ENCODE measurements at regions not wholly inside any gene's neighbourhood (a gene's known extent, or its start where the extent isn't known, plus 50 kb on each side); places are given as distances from the start of the nearest gene placed in this dataset.

DNA sequence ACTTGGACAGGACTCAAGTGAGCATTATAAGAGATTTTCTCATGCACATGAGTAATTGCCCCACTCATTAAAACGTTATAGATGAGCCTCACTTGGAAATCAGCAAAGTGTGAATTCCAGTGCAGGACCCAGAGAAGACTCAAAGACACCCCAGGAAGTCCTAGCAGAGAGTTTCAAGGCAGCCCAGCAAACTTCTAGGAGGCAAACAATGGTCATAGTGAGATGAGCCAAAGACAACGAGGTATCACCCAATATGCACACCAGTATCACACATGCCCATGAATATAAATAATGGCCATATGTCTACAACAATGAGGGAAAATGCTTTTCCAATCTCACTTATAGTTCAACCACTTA is 245.9 kb downstream of the ACTL7B start:
- Histone ChIP-seq H3K27ac (ENCODE audit: low read depth in 1 of 2, low read length in 2 of 2) (no peak overlapping the region), H3K9me3 (ENCODE audit: control insufficient read depth in 4 of 4, low read length in 3 of 4) (no peaks in the 10 kb centered on the region), H3K9ac (ENCODE audit: low read depth in 1 of 2, low read length in 2 of 2) (no peak overlapping the region), H3K36me3 (ENCODE audit: control insufficient read depth in 4 of 4, insufficient read depth in 3 of 4, low read depth in 1 of 4, low read length in 3 of 4) (no peaks in the 10 kb centered on the region), H3K4me3 (ENCODE audit: low read depth in 1 of 3, low read length in 3 of 3) (no peak overlapping the region), H3K27me3 (ENCODE audit: control insufficient read depth in 4 of 4, insufficient read depth in 4 of 4, low read length in 3 of 4) (peaks cover 0 to 4% (median 2%) of the 10 kb centered on the region in 4 donors), H3K4me1 (ENCODE audit: control insufficient read depth in 4 of 4, insufficient read depth in 4 of 4, low read length in 3 of 4) (no peaks in the 10 kb centered on the region)
- TF ChIP-seq FOXA2 (IDR thresholded peaks at IDR 0.05) (no peak), HNF4A (conservative IDR thresholded peaks at IDR 0.05) (no peak), HNF4G (IDR thresholded peaks at IDR 0.05) (no peak), FOXA1 (IDR thresholded peaks at IDR 0.05) (no peak), TAF1 (conservative IDR thresholded peaks at IDR 0.05) (no peak), EGR1 (IDR thresholded peaks at IDR 0.05; ENCODE audit: low read depth in 2 of 2) (no peak), YY1 (IDR thresholded peaks at IDR 0.05) (no peak), GABPA (IDR thresholded peaks at IDR 0.05 in 1 of 2, conservative IDR thresholded peaks at IDR 0.05 in 1 of 2) (no peak), NR2F2 (IDR thresholded peaks at IDR 0.05) (no peak)
- TF ChIP-seq, protein P1, sequence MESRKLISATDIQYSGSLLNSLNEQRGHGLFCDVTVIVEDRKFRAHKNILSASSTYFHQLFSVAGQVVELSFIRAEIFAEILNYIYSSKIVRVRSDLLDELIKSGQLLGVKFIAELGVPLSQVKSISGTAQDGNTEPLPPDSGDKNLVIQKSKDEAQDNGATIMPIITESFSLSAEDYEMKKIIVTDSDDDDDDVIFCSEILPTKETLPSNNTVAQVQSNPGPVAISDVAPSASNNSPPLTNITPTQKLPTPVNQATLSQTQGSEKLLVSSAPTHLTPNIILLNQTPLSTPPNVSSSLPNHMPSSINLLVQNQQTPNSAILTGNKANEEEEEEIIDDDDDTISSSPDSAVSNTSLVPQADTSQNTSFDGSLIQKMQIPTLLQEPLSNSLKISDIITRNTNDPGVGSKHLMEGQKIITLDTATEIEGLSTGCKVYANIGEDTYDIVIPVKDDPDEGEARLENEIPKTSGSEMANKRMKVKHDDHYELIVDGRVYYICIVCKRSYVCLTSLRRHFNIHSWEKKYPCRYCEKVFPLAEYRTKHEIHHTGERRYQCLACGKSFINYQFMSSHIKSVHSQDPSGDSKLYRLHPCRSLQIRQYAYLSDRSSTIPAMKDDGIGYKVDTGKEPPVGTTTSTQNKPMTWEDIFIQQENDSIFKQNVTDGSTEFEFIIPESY (IDR thresholded peaks at IDR 0.05), result no peak
- TF ChIP-seq, protein P2, sequence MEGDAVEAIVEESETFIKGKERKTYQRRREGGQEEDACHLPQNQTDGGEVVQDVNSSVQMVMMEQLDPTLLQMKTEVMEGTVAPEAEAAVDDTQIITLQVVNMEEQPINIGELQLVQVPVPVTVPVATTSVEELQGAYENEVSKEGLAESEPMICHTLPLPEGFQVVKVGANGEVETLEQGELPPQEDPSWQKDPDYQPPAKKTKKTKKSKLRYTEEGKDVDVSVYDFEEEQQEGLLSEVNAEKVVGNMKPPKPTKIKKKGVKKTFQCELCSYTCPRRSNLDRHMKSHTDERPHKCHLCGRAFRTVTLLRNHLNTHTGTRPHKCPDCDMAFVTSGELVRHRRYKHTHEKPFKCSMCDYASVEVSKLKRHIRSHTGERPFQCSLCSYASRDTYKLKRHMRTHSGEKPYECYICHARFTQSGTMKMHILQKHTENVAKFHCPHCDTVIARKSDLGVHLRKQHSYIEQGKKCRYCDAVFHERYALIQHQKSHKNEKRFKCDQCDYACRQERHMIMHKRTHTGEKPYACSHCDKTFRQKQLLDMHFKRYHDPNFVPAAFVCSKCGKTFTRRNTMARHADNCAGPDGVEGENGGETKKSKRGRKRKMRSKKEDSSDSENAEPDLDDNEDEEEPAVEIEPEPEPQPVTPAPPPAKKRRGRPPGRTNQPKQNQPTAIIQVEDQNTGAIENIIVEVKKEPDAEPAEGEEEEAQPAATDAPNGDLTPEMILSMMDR (IDR thresholded peaks at IDR 0.05; ENCODE audit: low read depth, low read length, missing input control), result no peak
- TF ChIP-seq, protein P3, sequence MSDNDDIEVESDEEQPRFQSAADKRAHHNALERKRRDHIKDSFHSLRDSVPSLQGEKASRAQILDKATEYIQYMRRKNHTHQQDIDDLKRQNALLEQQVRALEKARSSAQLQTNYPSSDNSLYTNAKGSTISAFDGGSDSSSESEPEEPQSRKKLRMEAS (IDR thresholded peaks at IDR 0.05), result no peak
- TF ChIP-seq, protein P4, sequence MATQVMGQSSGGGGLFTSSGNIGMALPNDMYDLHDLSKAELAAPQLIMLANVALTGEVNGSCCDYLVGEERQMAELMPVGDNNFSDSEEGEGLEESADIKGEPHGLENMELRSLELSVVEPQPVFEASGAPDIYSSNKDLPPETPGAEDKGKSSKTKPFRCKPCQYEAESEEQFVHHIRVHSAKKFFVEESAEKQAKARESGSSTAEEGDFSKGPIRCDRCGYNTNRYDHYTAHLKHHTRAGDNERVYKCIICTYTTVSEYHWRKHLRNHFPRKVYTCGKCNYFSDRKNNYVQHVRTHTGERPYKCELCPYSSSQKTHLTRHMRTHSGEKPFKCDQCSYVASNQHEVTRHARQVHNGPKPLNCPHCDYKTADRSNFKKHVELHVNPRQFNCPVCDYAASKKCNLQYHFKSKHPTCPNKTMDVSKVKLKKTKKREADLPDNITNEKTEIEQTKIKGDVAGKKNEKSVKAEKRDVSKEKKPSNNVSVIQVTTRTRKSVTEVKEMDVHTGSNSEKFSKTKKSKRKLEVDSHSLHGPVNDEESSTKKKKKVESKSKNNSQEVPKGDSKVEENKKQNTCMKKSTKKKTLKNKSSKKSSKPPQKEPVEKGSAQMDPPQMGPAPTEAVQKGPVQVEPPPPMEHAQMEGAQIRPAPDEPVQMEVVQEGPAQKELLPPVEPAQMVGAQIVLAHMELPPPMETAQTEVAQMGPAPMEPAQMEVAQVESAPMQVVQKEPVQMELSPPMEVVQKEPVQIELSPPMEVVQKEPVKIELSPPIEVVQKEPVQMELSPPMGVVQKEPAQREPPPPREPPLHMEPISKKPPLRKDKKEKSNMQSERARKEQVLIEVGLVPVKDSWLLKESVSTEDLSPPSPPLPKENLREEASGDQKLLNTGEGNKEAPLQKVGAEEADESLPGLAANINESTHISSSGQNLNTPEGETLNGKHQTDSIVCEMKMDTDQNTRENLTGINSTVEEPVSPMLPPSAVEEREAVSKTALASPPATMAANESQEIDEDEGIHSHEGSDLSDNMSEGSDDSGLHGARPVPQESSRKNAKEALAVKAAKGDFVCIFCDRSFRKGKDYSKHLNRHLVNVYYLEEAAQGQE (IDR thresholded peaks at IDR 0.05), result no peak
- no peak for DNase-seq (ENCODE audit: low spot score)
- WGBS, result 42% methylated on average over 2 of the region's 2 CpGs

DNA sequence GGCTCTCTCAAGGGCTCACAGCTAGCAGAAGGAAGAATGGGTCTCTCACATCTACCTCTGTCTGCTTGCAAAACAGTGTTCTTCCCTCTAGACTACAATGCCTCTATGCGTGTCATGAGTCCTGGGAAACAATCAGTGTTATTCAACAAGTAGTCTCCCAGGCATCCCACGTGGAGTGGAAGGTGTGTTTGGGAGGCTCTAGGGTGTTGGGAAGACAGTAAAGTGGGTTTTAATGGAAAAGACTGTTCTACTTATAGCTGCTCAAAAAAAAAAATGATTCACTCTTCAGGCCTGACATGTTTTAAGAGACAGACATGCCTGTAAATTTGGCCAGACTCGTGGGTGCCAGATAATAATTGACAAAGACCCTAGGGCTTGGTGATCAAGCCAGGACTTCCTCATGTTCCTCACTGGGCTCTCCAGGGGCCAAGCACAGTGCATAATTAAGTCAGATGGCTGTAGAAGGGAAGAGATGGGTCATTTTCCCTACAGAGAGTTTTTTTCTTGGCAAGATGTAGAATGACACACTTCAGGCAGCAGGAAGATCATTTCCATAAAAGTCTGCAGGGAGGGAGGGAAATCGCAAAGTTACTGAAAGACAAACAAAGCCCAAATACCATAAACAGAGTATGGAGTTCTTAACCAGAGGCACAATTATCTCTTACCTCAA is 246.4 kb downstream of the ACTL7B start:
- no peaks in the 10 kb centered on the region for H3K36me3 ChIP-seq (ENCODE audit: control insufficient read depth in 4 of 4, insufficient read depth in 3 of 4, low read depth in 1 of 4, low read length in 3 of 4)
- H3K27ac ChIP-seq (ENCODE audit: low read depth in 1 of 2, low read length in 2 of 2), result no peak overlapping the region
- 60% methylated on average over 4 of the region's 4 CpGs for WGBS
- no peaks in the 10 kb centered on the region for H3K4me1 ChIP-seq (ENCODE audit: control insufficient read depth in 4 of 4, insufficient read depth in 4 of 4, low read length in 3 of 4)
- no peak overlapping the region for H3K9ac ChIP-seq (ENCODE audit: low read depth in 1 of 2, low read length in 2 of 2)
- peaks cover 0 to 4% (median 2%) of the 10 kb centered on the region in 4 donors for H3K27me3 ChIP-seq (ENCODE audit: control insufficient read depth in 4 of 4, insufficient read depth in 4 of 4, low read length in 3 of 4)
- TF ChIP-seq YY1 (IDR thresholded peaks at IDR 0.05), result no peak
- TF ChIP-seq TAF1 (conservative IDR thresholded peaks at IDR 0.05), result no peak
- TF ChIP-seq, protein P2 (IDR thresholded peaks at IDR 0.05; ENCODE audit: low read depth, low read length, missing input control), result no peak
- no peak for TF ChIP-seq HNF4G (IDR thresholded peaks at IDR 0.05)
- TF ChIP-seq, protein P3 (IDR thresholded peaks at IDR 0.05), result no peak
- TF ChIP-seq JUND (IDR thresholded peaks at IDR 0.05), result no peak
- no peak for TF ChIP-seq NR2F2 (IDR thresholded peaks at IDR 0.05)
- no peak for TF ChIP-seq FOXA1 (IDR thresholded peaks at IDR 0.05)
- no peaks in the 10 kb centered on the region for H3K9me3 ChIP-seq (ENCODE audit: control insufficient read depth in 4 of 4, low read length in 3 of 4)
- no peak overlapping the region for H3K4me3 ChIP-seq (ENCODE audit: low read depth in 1 of 3, low read length in 3 of 3)
- no peak for DNase-seq (ENCODE audit: low spot score)
